Endothelial cell of umbilical vein (primary cell): ENCODE measurements at regions not wholly inside any gene's neighbourhood (a gene's known extent, or its start where the extent isn't known, plus 50 kb on each side); places are given as distances from the start of the nearest gene placed in this dataset.

Experiments used
- BruUV-seq: library from RNA; stranded (reverse); fragments of 400-500 nt; replicated peaks from 2 replicates; lab custom pipeline; 2021; lab: Mats Ljungman, UMichigan
- CTCF ChIA-PET: fragments of 300-600, 350-600 bp; sonication (Branson Sonifier 250); formaldehyde crosslinking; loops from one replicate; lab custom pipeline; 2021; ENCODE audit warnings: antibody characterized with exemption, inconsistent platforms; lab: Charles Lee
- POLR2A ChIA-PET: fragments of 300-600, 350-600 bp; sonication (Branson Sonifier 250); formaldehyde crosslinking; loops from one replicate; lab custom pipeline; 2021; ENCODE audit warnings: antibody characterized with exemption, inconsistent platforms; lab: Charles Lee
- DNase-seq: peaks from one replicate; pipeline ENCODE4 v3.0.0-alpha.2; 2011; ENCODE audit warnings: low read depth, low spot score
- FAIRE-seq: peaks from 2 replicates; lab custom pipeline; 2011; peaks lifted over from hg19 to GRCh38; lab: Jason Lieb, UNC
- H2AFZ ChIP-seq: 2 replicates; pipeline ENCODE4 v1.6.0; 2012; ENCODE audit warnings: low read depth, low read length, control low read depth, inconsistent platforms
- H3K27ac ChIP-seq: 2 replicates; pipeline ENCODE4 v1.5.1; 2011; ENCODE audit warnings: low read depth, mild to moderate bottlenecking, control low read depth, low read length, moderate library complexity; ENCODE audit not compliant: insufficient read depth
- H3K27me3 ChIP-seq, 2 experiments: 2 replicates each; pipeline versions ENCODE4 v1.6.0 to v1.6.1; 2011; ENCODE audit warnings: low read length in 2 of 2, mixed read lengths in 1 of 2; ENCODE audit not compliant: control insufficient read depth in 2 of 2, insufficient read depth in 2 of 2
- H3K36me3 ChIP-seq, 2 experiments: 2 replicates in 1 of 2; 3 replicates in 1 of 2; pipeline ENCODE4 v1.5.1; 2011; ENCODE audit warnings: low read length in 2 of 2, mild to moderate bottlenecking in 1 of 2, moderate library complexity in 1 of 2; ENCODE audit not compliant: control insufficient read depth in 2 of 2, insufficient read depth in 2 of 2; ENCODE audit errors: extremely low read depth in 1 of 2
- H3K4me1 ChIP-seq: 3 replicates; pipeline ENCODE4 v1.5.1; 2011; ENCODE audit warnings: mild to moderate bottlenecking, low read length; ENCODE audit not compliant: control insufficient read depth, insufficient read depth; ENCODE audit errors: extremely low read depth
- H3K4me2 ChIP-seq: 2 replicates; pipeline ENCODE4 v1.6.1; 2011; ENCODE audit warnings: low read length, control low read depth, mixed read lengths; ENCODE audit not compliant: insufficient read depth
- H3K4me3 ChIP-seq, 3 experiments: fragments of 200-600 bp in 1 of 3; sonication (generic), shearing (Covaris generic) in 1 of 3; replicated peaks in 1 of 3; 2 replicates each; pipeline ENCODE4 v1.5.1; 2011 to 2016; ENCODE audit warnings: control low read depth in 3 of 3, low read length in 3 of 3, mild to moderate bottlenecking in 2 of 3, inconsistent platforms in 1 of 3, low read depth in 1 of 3, moderate library complexity in 1 of 3; ENCODE audit not compliant: insufficient read depth in 1 of 3
- H3K79me2 ChIP-seq: 2 replicates; pipeline ENCODE4 v1.6.0; 2012; ENCODE audit warnings: low read length, inconsistent platforms; ENCODE audit not compliant: control insufficient read depth, insufficient read depth
- H3K9ac ChIP-seq: replicated peaks from 2 replicates; pipeline ENCODE3; 2011; ENCODE audit warnings: low read length, control low read depth; ENCODE audit not compliant: insufficient read depth; ENCODE audit errors: extremely low read depth
- H3K9me1 ChIP-seq: replicated peaks from 3 replicates; pipeline ENCODE4 v1.6.0; 2011; ENCODE audit warnings: mild to moderate bottlenecking, low read length; ENCODE audit not compliant: control insufficient read depth, insufficient read depth; ENCODE audit errors: extremely low read depth
- H3K9me3 ChIP-seq: replicated peaks from 2 replicates; pipeline ENCODE4 v1.5.1; 2012; ENCODE audit warnings: low read length, inconsistent platforms; ENCODE audit not compliant: control insufficient read depth, insufficient read depth
- H4K20me1 ChIP-seq: replicated peaks from 2 replicates; pipeline ENCODE3; 2011; ENCODE audit warnings: mild to moderate bottlenecking, low read length; ENCODE audit not compliant: control insufficient read depth, insufficient read depth; ENCODE audit errors: extremely low read depth
- CTCF ChIP-seq, 2 donors: IDR thresholded peaks; 1 replicate in 1 of 2; 2 replicates in 1 of 2; pipeline ENCODE4 v1.5.1; 2011; ENCODE audit warnings: low read length in 2 of 2, mild to moderate bottlenecking in 2 of 2, moderate library complexity in 2 of 2, control low read depth in 1 of 2, inconsistent platforms in 1 of 2, low read depth in 1 of 2; ENCODE audit not compliant: insufficient read depth in 1 of 2; ENCODE audit errors: extremely low read depth in 1 of 2
- EZH2 ChIP-seq: IDR thresholded peaks from 2 replicates; pipeline ENCODE4 v1.6.1; 2012; ENCODE audit warnings: borderline replicate concordance, low read depth, mild to moderate bottlenecking, moderate library complexity, low read length, inconsistent platforms; ENCODE audit not compliant: severe bottlenecking
- FOS ChIP-seq: IDR thresholded peaks from 2 replicates; pipeline ENCODE4 v1.6.1; 2011; ENCODE audit warnings: mild to moderate bottlenecking, low read length, moderate library complexity, borderline replicate concordance; ENCODE audit not compliant: insufficient read depth
- GATA2 ChIP-seq: IDR thresholded peaks from 2 replicates; pipeline ENCODE4 v1.7.0; 2011; ENCODE audit warnings: low read depth, mild to moderate bottlenecking, moderate library complexity, mixed read lengths, low read length; ENCODE audit not compliant: insufficient read length, insufficient read depth
- JUN ChIP-seq: IDR thresholded peaks from 2 replicates; pipeline ENCODE4 v1.6.1; 2011; ENCODE audit warnings: borderline replicate concordance, low read depth; ENCODE audit not compliant: insufficient read length, insufficient read depth
- MYC ChIP-seq: IDR thresholded peaks from one replicate; pipeline ENCODE4 v1.6.1; 2011; ENCODE audit warnings: mild to moderate bottlenecking, low read depth, low read length
- POLR2A ChIP-seq: IDR thresholded peaks from 2 replicates; pipeline ENCODE4 v1.6.1; 2012; ENCODE audit warnings: low read depth, mild to moderate bottlenecking, control low read depth, low read length
- POLR2AphosphoS5 ChIP-seq: IDR thresholded peaks from 2 replicates; pipeline ENCODE4 v1.6.1; 2012; ENCODE audit warnings: low read depth, mild to moderate bottlenecking, control low read depth, low read length, moderate library complexity; ENCODE audit not compliant: insufficient read depth
- dilution Hi-C: fragments of 300-500 bp; cut with MboI; formaldehyde crosslinking; loops from one replicate; pipeline ENCODE4 v1.15.0; 2019; ENCODE audit warnings: low sequenced_read_pairs; ENCODE audit not compliant: extremely low pct_ligation_motif_present
- intact Hi-C: fragments of 100-400 bp; cut with micrococcal nuclease; formaldehyde crosslinking; loops from one replicate; pipeline ENCODE4 v1.10.0; 2022
- TF ChIP-seq, protein P1 (sequence below): IDR thresholded peaks from 2 replicates; pipeline ENCODE4 v1.6.1; 2011; ENCODE audit not compliant: insufficient read depth, insufficient read length

GRCh38 chr1:47519491-47519890 is 81.6 kb downstream of the FOXD2 start:
- BruUV-seq = no TSS peak
- no peak overlapping the region for H3K9ac ChIP-seq
- H3K36me3 ChIP-seq = no peaks in the 10 kb centered on the region
- H3K4me1 ChIP-seq = no peaks in the 10 kb centered on the region
- no peak overlapping the region for H3K4me2 ChIP-seq
- DNase-seq (no peak), FAIRE-seq (no peak)
- H3K4me3 ChIP-seq = no peak overlapping the region
- no peaks in the 10 kb centered on the region for H3K9me3 ChIP-seq
- H4K20me1 ChIP-seq = no peaks in the 10 kb centered on the region
- no peak overlapping the region for H3K27ac ChIP-seq
- intact Hi-C loops = no loop called here
- dilution Hi-C loops = no loop called here
- H3K9me1 ChIP-seq = no peaks in the 10 kb centered on the region
- POLR2A ChIA-PET = no interaction called here
- CTCF ChIA-PET = interaction anchor here (0.8 to 5.5 kb wide), 3 partner anchors 12 to 207 kb away, joined by 3 to 32 read pairs (median 3); no protein-coding TSS in a partner anchor
- H3K79me2 ChIP-seq = no peaks in the 10 kb centered on the region
- H3K27me3 ChIP-seq = peaks cover 2 to 8% of the 10 kb centered on the region in 2 experiments
- TF ChIP-seq MYC = no peak
- TF ChIP-seq, protein P1, sequence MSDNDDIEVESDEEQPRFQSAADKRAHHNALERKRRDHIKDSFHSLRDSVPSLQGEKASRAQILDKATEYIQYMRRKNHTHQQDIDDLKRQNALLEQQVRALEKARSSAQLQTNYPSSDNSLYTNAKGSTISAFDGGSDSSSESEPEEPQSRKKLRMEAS = no peak
- TF ChIP-seq POLR2A = no peak
- H2AFZ ChIP-seq = no peak overlapping the region

- no peak for TF ChIP-seq POLR2AphosphoS5
- TF ChIP-seq JUN = no peak
- TF ChIP-seq EZH2 = no peak
- TF ChIP-seq GATA2 = no peak
- TF ChIP-seq MYC = no peak
- TF ChIP-seq CTCF (IDR thresholded peaks at IDR 0.05; ENCODE audit: extremely low read depth in 1 of 2, insufficient read depth in 1 of 2, low read depth in 1 of 2, low read length in 2 of 2) = no peak
- no peak for TF ChIP-seq POLR2A
- no peak for TF ChIP-seq FOS
- TF ChIP-seq, protein P1 = no peak
- H3K27ac ChIP-seq = no peak overlapping the region
- H4K20me1 ChIP-seq = no peaks in the 10 kb centered on the region
- H2AFZ ChIP-seq = no peak overlapping the region
- no peaks in the 10 kb centered on the region for H3K4me1 ChIP-seq
- no TSS peak for BruUV-seq
- no peaks in the 10 kb centered on the region for H3K36me3 ChIP-seq
- no peak for DNase-seq
- no peak for FAIRE-seq
- no peak overlapping the region for H3K9ac ChIP-seq
- dilution Hi-C loops (no loop called here), intact Hi-C loops (no loop called here)
- no peaks in the 10 kb centered on the region for H3K9me1 ChIP-seq
- peaks cover 2 to 8% of the 10 kb centered on the region in 2 experiments for H3K27me3 ChIP-seq
- H3K79me2 ChIP-seq = no peaks in the 10 kb centered on the region
- no peak overlapping the region for H3K4me2 ChIP-seq
- ChIA-PET CTCF (interaction anchor here (0.8 to 5.5 kb wide), 6 partner anchors 12 to 399 kb away, joined by 3 to 32 read pairs (median 3); no protein-coding TSS in a partner anchor), POLR2A (no interaction called here)
- H3K9me3 ChIP-seq = no peaks in the 10 kb centered on the region
- no peak overlapping the region for H3K4me3 ChIP-seq
These were observed 82.1 kb downstream of the FOXD2 start for GRCh38 chr1:47519971-47520370.
